RWPE2 (cell line): ENCODE measurements at regions not wholly inside any gene's neighbourhood (a gene's known extent, or its start where the extent isn't known, plus 50 kb on each side); places are given as distances from the start of the nearest gene placed in this dataset.
A peak's percentile ranks its signal among the peaks of the same experiment; 100 is the strongest.
"Not testable (repeated sequence)": the region's sequence is repeated elsewhere in the genome, so short reads cannot be mapped to it uniquely, and the experiment has no call there.

Source experiments
- ATAC-seq: fragments of 200-7000 bp; cut with Tn5 transposase; 3 replicates; pipeline ENCODE4 v1.9.1; 2021; ENCODE audit warnings: low read depth
- DNase-seq: peaks from one replicate; pipeline ENCODE4 v3.0.0-alpha.2; 2020; ENCODE audit warnings: low spot score
- H3K27ac ChIP-seq: fragments of 450-650 bp; 2 replicates; pipeline ENCODE4 v1.5.1; 2017; ENCODE audit warnings: mild to moderate bottlenecking; ENCODE audit not compliant: poor library complexity, severe bottlenecking
- H3K27me3 ChIP-seq: fragments of 250-450 bp; sonication (Bioruptor Pico); 2 replicates; pipeline ENCODE4 v1.5.1; 2021; ENCODE audit warnings: mild to moderate bottlenecking, moderate library complexity; ENCODE audit not compliant: insufficient read depth, poor library complexity, severe bottlenecking
- H3K36me3 ChIP-seq: fragments of 250-450 bp; sonication (Bioruptor Pico); 2 replicates; pipeline ENCODE4 v1.5.1; 2020; ENCODE audit warnings: low read depth, mild to moderate bottlenecking, moderate library complexity
- H3K4me1 ChIP-seq: fragments of 250-450 bp; sonication (Bioruptor Pico); 2 replicates; pipeline ENCODE4 v1.5.1; 2021; ENCODE audit warnings: mild to moderate bottlenecking, moderate library complexity; ENCODE audit not compliant: insufficient read depth, poor library complexity, severe bottlenecking
- H3K4me3 ChIP-seq: fragments of 250-450 bp; sonication (Bioruptor Pico); 2 replicates; pipeline ENCODE4 v1.5.1; 2021; ENCODE audit warnings: mild to moderate bottlenecking, moderate library complexity; ENCODE audit not compliant: severe bottlenecking
- H3K9me3 ChIP-seq: fragments of 250-450 bp; sonication (Bioruptor Pico); 2 replicates; pipeline ENCODE4 v1.5.1; 2021; ENCODE audit warnings: mild to moderate bottlenecking, moderate library complexity; ENCODE audit not compliant: severe bottlenecking

DNA sequence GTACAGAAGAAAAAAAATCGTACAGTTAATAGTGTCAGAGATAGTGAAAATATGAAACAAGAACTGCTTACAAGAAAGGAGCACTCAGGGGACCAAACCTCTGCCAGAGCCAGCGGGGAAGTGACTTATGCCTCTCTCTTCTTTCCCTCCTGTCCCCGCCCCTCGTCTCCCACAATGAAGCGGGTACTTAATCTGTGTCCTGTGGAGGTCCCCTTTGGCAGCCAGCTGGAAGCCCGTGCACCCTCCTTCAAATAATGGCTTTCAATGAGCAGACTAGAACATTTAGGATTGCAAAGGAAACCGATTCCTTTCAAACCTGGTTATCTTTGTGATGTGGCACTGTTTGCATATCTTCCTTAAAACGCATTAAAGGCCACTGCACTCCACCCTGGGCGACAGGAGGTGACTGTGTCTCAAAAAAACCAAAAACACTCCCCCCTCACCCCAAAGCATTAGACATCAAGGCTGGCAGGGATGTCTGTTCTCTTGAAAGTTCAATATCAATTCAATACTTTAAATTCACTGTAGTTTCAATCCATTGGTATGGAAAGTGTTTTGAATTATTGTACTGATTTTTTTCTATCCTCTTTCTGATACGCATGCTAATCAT, 51.7 kb downstream of the PPIAL4C start:
- not testable (repeated sequence) for H3K36me3 ChIP-seq

GRCh38 chr1:149636286-149637122, 52.9 kb downstream of the PPIAL4C start:
- not testable (repeated sequence) for H3K36me3 ChIP-seq, H3K4me1 ChIP-seq, H3K27me3 ChIP-seq, H3K9me3 ChIP-seq
- peak; percentile 92 for ATAC-seq
- peak overlapping the region; percentile 54 for H3K27ac ChIP-seq
- H3K4me3 ChIP-seq, result peak overlapping the region; percentile 41
- peak; percentile 85 for DNase-seq

More for the DNA sequence above, 51.7 kb downstream of the PPIAL4C start:
- H3K27ac ChIP-seq, H3K27me3 ChIP-seq, DNase-seq, H3K4me3 ChIP-seq, H3K4me1 ChIP-seq, H3K9me3 ChIP-seq, ATAC-seq: not testable (repeated sequence)

DNA sequence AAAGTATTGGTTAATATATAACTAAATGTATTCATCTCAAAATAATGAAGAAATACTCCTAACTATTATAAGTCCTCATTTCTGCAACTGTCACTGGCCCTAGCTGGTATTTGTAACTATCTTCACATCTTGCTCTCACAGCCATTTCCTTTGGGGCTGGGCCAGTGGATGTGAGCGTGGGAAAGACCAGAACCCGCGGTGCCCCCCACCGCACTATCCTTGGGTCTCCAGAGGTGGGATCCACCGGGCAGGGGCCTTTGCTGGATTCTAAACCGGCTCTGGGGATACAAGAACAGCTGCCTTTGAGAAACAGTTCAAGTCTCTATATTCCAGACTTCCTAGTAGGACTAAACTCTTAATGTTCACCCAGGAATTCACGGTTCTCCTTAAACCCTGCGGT, 54.8 kb downstream of the PPIAL4C start:
- DNase-seq, H3K4me3 ChIP-seq, H3K27me3 ChIP-seq, H3K36me3 ChIP-seq, H3K27ac ChIP-seq, ATAC-seq, H3K4me1 ChIP-seq, H3K9me3 ChIP-seq: not testable (repeated sequence)

GRCh38 chr1:149638901-149639658, 55.4 kb downstream of the PPIAL4C start:
- not testable (repeated sequence) for H3K27me3 ChIP-seq, H3K27ac ChIP-seq, H3K36me3 ChIP-seq, DNase-seq, H3K9me3 ChIP-seq, H3K4me1 ChIP-seq, H3K4me3 ChIP-seq, ATAC-seq

DNA sequence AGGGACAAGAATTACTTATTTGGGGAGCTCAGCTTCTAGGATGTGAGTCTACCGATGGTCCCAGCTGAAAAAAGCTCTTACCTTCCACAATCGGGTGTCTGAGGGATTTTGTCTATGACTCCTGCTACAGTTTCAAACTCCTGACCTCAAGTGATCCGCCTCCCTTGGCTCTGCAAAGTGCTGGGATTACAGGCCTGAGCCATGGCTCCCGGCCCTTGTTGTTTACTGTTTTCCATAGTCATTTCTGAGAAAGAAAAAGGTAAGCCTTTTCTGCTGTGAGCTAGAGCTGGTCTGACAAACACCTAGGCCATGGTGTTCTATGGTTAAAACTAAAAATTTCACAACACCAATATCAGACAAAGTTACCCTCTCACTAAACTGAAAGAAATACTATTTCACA, 57.5 kb downstream of the PPIAL4C start:
- H3K4me1 ChIP-seq, H3K27me3 ChIP-seq, ATAC-seq, H3K27ac ChIP-seq, DNase-seq, H3K36me3 ChIP-seq, H3K9me3 ChIP-seq, H3K4me3 ChIP-seq: not testable (repeated sequence)

- not testable (repeated sequence) for H3K4me1 ChIP-seq, H3K36me3 ChIP-seq, ATAC-seq, H3K27me3 ChIP-seq, H3K9me3 ChIP-seq, DNase-seq, H3K4me3 ChIP-seq, H3K27ac ChIP-seq
Measured at GRCh38 chr1:149644818-149645217, 61.2 kb downstream of the PPIAL4C start.

- not testable (repeated sequence) for DNase-seq, ATAC-seq, H3K9me3 ChIP-seq, H3K4me1 ChIP-seq, H3K4me3 ChIP-seq, H3K27ac ChIP-seq, H3K36me3 ChIP-seq, H3K27me3 ChIP-seq
Measured at GRCh38 chr1:149646360-149647017, 62.8 kb downstream of the PPIAL4C start.

GRCh38 chr1:149647018-149647373, 63.3 kb downstream of the PPIAL4C start:
- not testable (repeated sequence) for H3K27me3 ChIP-seq, H3K4me1 ChIP-seq, ATAC-seq, DNase-seq, H3K9me3 ChIP-seq, H3K36me3 ChIP-seq, H3K27ac ChIP-seq, H3K4me3 ChIP-seq

DNA sequence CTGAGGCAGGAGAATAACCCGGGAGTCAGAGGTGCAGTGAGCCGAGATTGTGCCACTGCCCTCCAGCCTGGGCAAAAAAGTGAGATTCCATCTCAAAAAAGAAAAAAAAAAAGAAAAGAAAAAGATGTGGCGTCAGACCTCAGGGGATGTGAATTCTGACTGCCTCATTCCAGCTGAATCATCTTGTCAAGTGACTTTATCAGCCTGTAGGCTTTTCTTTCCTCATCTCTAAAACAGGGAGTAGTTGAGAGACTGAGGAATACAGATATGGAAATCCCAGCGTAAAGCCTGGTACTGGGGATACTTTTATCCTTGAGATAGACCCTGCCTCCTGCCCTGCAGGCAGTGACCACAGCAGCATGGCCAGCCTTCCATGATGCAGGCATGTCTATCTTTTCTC, 74.1 kb downstream of the PPIAL4C start:
- H3K4me1 ChIP-seq, H3K27ac ChIP-seq, DNase-seq, H3K27me3 ChIP-seq, H3K4me3 ChIP-seq, H3K9me3 ChIP-seq, ATAC-seq, H3K36me3 ChIP-seq: not testable (repeated sequence)

- not testable (repeated sequence) for H3K4me3 ChIP-seq, H3K36me3 ChIP-seq, H3K9me3 ChIP-seq, DNase-seq, H3K27me3 ChIP-seq, ATAC-seq, H3K27ac ChIP-seq, H3K4me1 ChIP-seq
Measured at GRCh38 chr1:149658175-149658574, 74.5 kb downstream of the PPIAL4C start.

DNA sequence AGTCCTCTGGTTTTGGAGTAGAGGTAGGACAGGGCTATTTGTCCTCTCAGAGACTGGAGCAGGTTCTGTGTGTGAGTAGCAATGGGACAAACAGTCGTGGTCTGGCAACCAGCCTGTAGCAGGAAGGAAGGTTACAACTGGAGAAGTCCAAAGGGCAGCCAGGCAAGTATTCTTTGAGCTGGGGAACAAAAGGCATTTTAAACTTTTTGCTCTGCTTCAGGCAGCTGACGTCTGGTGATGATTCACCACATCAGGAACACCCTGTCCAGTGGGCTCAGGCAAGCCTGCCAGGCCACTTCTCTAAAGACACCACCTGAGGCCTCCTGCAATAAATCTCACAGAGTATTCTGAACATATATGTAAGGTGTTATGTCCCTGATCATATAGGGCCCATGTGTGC, 81.0 kb downstream of the PPIAL4C start:
- not testable (repeated sequence) for H3K27ac ChIP-seq, H3K9me3 ChIP-seq, H3K4me3 ChIP-seq, H3K27me3 ChIP-seq, H3K36me3 ChIP-seq, H3K4me1 ChIP-seq, DNase-seq
- peak; percentile 97 for ATAC-seq
